Naive thymus-derived CD4-positive, alpha-beta T cell (primary cell): ENCODE measurements at regions not wholly inside any gene's neighbourhood (a gene's known extent, or its start where the extent isn't known, plus 50 kb on each side); places are given as distances from the start of the nearest gene placed in this dataset.

Experiments
- ATAC-seq: fragments of 150-1000 bp; cut with Tn5 transposase; 2 replicates; pipeline ENCODE4 v1.10.0; 2021; ENCODE audit warnings: mild to moderate bottlenecking, moderate library complexity
- CTCF ChIA-PET: fragments of 350-600 bp; sonication (Branson Sonifier 250); formaldehyde crosslinking; loops from one replicate; lab custom pipeline; 2021; ENCODE audit warnings: antibody characterized with exemption; lab: Charles Lee
- POLR2A ChIA-PET: fragments of 350-600 bp; sonication (Branson Sonifier 250); formaldehyde crosslinking; loops from one replicate; lab custom pipeline; 2021; ENCODE audit warnings: antibody characterized with exemption, inconsistent platforms; lab: Charles Lee
- DNase-seq, 9 donors: peaks; one replicate each; pipeline versions ENCODE4 v3.0.0 to v3.0.0-alpha.2; 2020 to 2022; ENCODE audit warnings: mixed read lengths in 1 of 9
- H3K27ac ChIP-seq: one replicate; pipeline ENCODE4 v1.7.0; 2013; ENCODE audit warnings: mild to moderate bottlenecking, low read depth, low read length, moderate library complexity
- H3K27me3 ChIP-seq, 2 donors: one replicate each; pipeline ENCODE4 v1.7.0; 2013; ENCODE audit warnings: low read length in 2 of 2, mild to moderate bottlenecking in 2 of 2, moderate library complexity in 2 of 2; ENCODE audit not compliant: control insufficient read depth in 2 of 2, insufficient read depth in 2 of 2
- H3K36me3 ChIP-seq, 3 experiments: 1 replicate in 2 of 3; 2 replicates in 1 of 3; pipeline ENCODE4 v1.7.0; 2013; ENCODE audit warnings: low read length in 3 of 3, mild to moderate bottlenecking in 3 of 3, moderate library complexity in 1 of 3; ENCODE audit not compliant: insufficient read depth in 3 of 3, control insufficient read depth in 2 of 3
- H3K4me1 ChIP-seq, 2 donors: one replicate each; pipeline ENCODE4 v1.7.0; 2013; ENCODE audit warnings: low read length in 2 of 2, mild to moderate bottlenecking in 2 of 2, moderate library complexity in 1 of 2; ENCODE audit not compliant: control insufficient read depth in 2 of 2, insufficient read depth in 2 of 2
- H3K4me3 ChIP-seq: 2 replicates; pipeline ENCODE4 v1.7.0; 2013; ENCODE audit warnings: mild to moderate bottlenecking, low read length
- H3K9me3 ChIP-seq, 3 experiments: 1 replicate in 2 of 3; 2 replicates in 1 of 3; pipeline ENCODE4 v1.7.0; 2013; ENCODE audit warnings: low read length in 3 of 3; ENCODE audit not compliant: control insufficient read depth in 2 of 3
- H3K27ac Mint-ChIP-seq, 9 donors: one replicate each; pipeline ENCODE4 v1.8.0; 2020 to 2022; ENCODE audit warnings: mixed read lengths in 9 of 9, mild to moderate bottlenecking in 8 of 9, moderate library complexity in 5 of 9, inconsistent platforms in 2 of 9
- H3K27me3 Mint-ChIP-seq, 5 donors: one replicate each; pipeline ENCODE4 v1.8.0; 2021 to 2022; ENCODE audit warnings: mixed read lengths in 5 of 5, mild to moderate bottlenecking in 1 of 5
- H3K36me3 Mint-ChIP-seq, 5 donors: one replicate each; pipeline ENCODE4 v1.8.0; 2020 to 2022; ENCODE audit warnings: mixed read lengths in 5 of 5, mild to moderate bottlenecking in 3 of 5, inconsistent platforms in 1 of 5
- H3K4me1 Mint-ChIP-seq, 7 donors: one replicate each; pipeline ENCODE4 v1.8.0; 2020 to 2022; ENCODE audit warnings: mixed read lengths in 7 of 7, mild to moderate bottlenecking in 3 of 7, inconsistent platforms in 1 of 7
- H3K4me3 Mint-ChIP-seq, 10 donors: one replicate each; pipeline ENCODE4 v1.8.0; 2020 to 2022; ENCODE audit warnings: mild to moderate bottlenecking in 10 of 10, mixed read lengths in 10 of 10, moderate library complexity in 6 of 10, inconsistent platforms in 2 of 10
- H3K9me3 Mint-ChIP-seq, 11 donors: one replicate each; pipeline ENCODE4 v1.8.0; 2020 to 2022; ENCODE audit warnings: mixed read lengths in 11 of 11, mild to moderate bottlenecking in 4 of 11, inconsistent platforms in 1 of 11, moderate library complexity in 1 of 11
- intact Hi-C, 2 donors: fragments of 100-400 bp; cut with micrococcal nuclease; formaldehyde crosslinking; loops; one replicate each; pipeline ENCODE4 v1.15.1; 2023

DNA sequence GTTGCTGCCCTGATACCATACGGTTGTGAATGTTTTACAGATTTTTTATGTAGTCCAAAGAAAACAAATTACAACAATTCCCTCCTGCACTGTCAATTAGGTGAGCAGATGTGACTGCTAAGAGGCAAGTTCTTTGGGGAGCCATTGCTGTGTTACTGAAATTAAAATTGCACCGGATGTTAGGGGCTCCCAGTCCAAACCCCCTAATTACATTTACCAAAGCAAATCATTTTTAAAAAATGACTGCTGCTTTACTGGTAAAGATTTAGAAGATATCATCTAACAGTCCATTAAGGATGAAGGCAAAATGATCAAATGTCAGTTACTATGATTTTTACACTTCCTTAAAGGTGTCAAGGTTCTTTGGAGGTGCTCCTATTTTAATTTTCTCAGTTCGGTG lies 70.1 kb upstream of the CSRP2 start:
- H3K9me3 Mint-ChIP-seq: no peaks in the 10 kb centered on the region
- H3K4me3 Mint-ChIP-seq: no peak overlapping the region
- DNase-seq: no peak
- Histone ChIP-seq H3K27me3 (no peaks in the 10 kb centered on the region), H3K27ac (no peak overlapping the region), H3K4me3 (no peak overlapping the region), H3K36me3 (no peaks in the 10 kb centered on the region), H3K9me3 (no peaks in the 10 kb centered on the region), H3K4me1 (no peaks in the 10 kb centered on the region)
- peaks cover 6 to 33% (median 28%) of the 10 kb centered on the region in 5 donors for H3K27me3 Mint-ChIP-seq
- CTCF ChIA-PET: no interaction called here
- intact Hi-C loops: no loop called here
- H3K27ac Mint-ChIP-seq: no peak overlapping the region
- H3K4me1 Mint-ChIP-seq: peaks cover 0 to 4% (median 0%) of the 10 kb centered on the region in 7 donors
- no peak for ATAC-seq
- no peaks in the 10 kb centered on the region for H3K36me3 Mint-ChIP-seq
- POLR2A ChIA-PET: no interaction called here

- ChIA-PET CTCF (no interaction called here), POLR2A (no interaction called here)
- H3K27ac ChIP-seq: no peak overlapping the region
- H3K9me3 ChIP-seq: no peaks in the 10 kb centered on the region
- intact Hi-C loops: no loop called here
- no peak for ATAC-seq
- no peaks in the 10 kb centered on the region for H3K27me3 ChIP-seq
- H3K4me1 ChIP-seq: no peaks in the 10 kb centered on the region
- no peaks in the 10 kb centered on the region for H3K36me3 ChIP-seq
- Mint-ChIP-seq H3K36me3 (no peaks in the 10 kb centered on the region), H3K27me3 (peaks cover 6 to 26% (median 19%) of the 10 kb centered on the region in 5 donors), H3K4me1 (peaks cover 0 to 4% (median 0%) of the 10 kb centered on the region in 7 donors), H3K27ac (no peak overlapping the region), H3K4me3 (no peak overlapping the region), H3K9me3 (no peaks in the 10 kb centered on the region)
- H3K4me3 ChIP-seq: no peak overlapping the region
- DNase-seq: no peak
Measured at GRCh38 chr12:76947304-76947703, 68.5 kb upstream of the CSRP2 start.

- POLR2A ChIA-PET: no interaction called here
- no peak for ATAC-seq
Measured at GRCh38 chr12:76946446-76946845, 67.6 kb upstream of the CSRP2 start.

DNA sequence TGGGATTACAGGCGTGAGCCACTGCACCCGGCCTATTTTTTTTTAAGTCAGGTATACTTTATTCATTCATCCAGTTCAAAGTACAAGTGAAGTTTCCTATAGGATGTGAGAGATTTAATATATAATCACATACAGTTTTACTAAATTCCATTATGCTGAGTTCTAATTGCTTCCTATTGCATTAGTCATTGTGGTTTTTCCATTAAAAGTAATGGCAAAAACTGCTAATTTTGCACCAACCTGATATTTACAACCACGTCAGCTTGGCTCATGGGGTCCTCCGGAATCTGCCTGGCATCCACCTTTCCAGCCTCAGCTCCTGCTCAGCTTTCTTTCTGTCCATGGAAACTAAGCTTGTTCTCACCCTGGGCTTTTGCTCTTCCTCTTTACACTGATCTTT lies 67.0 kb upstream of the CSRP2 start:
- H3K4me3 ChIP-seq: no peak overlapping the region
- Mint-ChIP-seq H3K9me3 (no peaks in the 10 kb centered on the region), H3K4me3 (no peak overlapping the region), H3K36me3 (no peaks in the 10 kb centered on the region), H3K27ac (no peak overlapping the region), H3K4me1 (peaks cover 0 to 4% (median 0%) of the 10 kb centered on the region in 7 donors), H3K27me3 (peaks cover 4 to 17% (median 12%) of the 10 kb centered on the region in 5 donors)
- ChIA-PET CTCF (no interaction called here), POLR2A (no interaction called here)
- no peak for ATAC-seq
- DNase-seq: no peak
- H3K27me3 ChIP-seq: no peaks in the 10 kb centered on the region
- intact Hi-C loops: no loop called here
- no peaks in the 10 kb centered on the region for H3K4me1 ChIP-seq
- H3K9me3 ChIP-seq: no peaks in the 10 kb centered on the region
- no peaks in the 10 kb centered on the region for H3K36me3 ChIP-seq
- no peak overlapping the region for H3K27ac ChIP-seq

More at GRCh38 chr12:76946446-76946845, 67.6 kb upstream of the CSRP2 start:
- Histone ChIP-seq H3K27ac (no peak overlapping the region), H3K27me3 (no peaks in the 10 kb centered on the region), H3K9me3 (no peaks in the 10 kb centered on the region), H3K4me1 (no peaks in the 10 kb centered on the region), H3K4me3 (no peak overlapping the region), H3K36me3 (no peaks in the 10 kb centered on the region)
- Mint-ChIP-seq H3K36me3 (no peaks in the 10 kb centered on the region), H3K4me3 (no peak overlapping the region), H3K4me1 (peaks cover 0 to 4% (median 0%) of the 10 kb centered on the region in 7 donors), H3K9me3 (no peaks in the 10 kb centered on the region), H3K27ac (no peak overlapping the region), H3K27me3 (peaks cover 4 to 21% (median 12%) of the 10 kb centered on the region in 5 donors)
- intact Hi-C loops: no loop called here
- CTCF ChIA-PET: no interaction called here
- DNase-seq: no peak

DNA sequence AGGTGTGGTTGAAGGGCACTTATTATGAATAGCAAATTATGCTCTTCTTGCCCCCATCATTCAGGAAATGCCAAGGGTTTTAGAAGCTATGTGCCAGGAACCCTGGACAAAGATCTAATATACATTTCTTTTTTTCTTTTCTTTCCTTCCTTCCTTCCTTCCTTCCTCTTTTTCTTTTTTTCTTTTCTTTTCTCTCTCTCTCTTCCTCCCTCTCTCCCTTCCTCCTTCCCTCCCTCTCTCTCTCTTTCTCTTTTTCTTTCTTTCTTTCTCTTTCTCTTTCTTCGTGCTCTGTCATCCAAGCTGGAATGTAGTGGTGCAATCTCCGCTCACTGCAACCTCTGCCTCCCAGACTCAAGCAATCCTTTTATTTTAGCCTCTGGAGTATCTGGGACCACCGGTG lies 66.1 kb upstream of the CSRP2 start:
- CTCF ChIA-PET: no interaction called here

DNA sequence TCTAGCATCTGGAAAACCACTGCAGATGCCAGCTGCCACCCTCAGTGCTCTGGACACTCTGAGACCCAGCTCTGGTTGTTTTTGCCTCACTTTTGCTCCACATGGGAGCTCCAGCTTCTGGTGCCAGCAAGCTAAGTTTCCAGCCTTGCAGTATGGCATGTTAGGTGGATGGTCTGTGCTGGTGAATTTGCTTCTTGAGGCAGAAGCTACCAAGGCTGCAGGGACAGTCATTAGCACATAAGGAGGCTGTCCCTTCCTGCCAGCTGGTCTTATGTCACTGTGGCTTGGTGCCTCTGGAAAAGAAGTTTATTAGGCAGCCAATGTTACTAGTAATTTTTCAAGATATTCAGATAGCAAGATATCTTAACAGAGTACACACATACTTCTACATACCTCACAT lies 64.2 kb upstream of the CSRP2 start:
- no peak overlapping the region for H3K27ac ChIP-seq
- no peaks in the 10 kb centered on the region for H3K27me3 ChIP-seq
- ChIA-PET CTCF (no interaction called here), POLR2A (no interaction called here)
- no peaks in the 10 kb centered on the region for H3K9me3 Mint-ChIP-seq
- no peaks in the 10 kb centered on the region for H3K36me3 Mint-ChIP-seq
- no peaks in the 10 kb centered on the region for H3K36me3 ChIP-seq
- peaks cover 0 to 4% (median 0%) of the 10 kb centered on the region in 7 donors for H3K4me1 Mint-ChIP-seq
- intact Hi-C loops: no loop called here
- H3K4me3 Mint-ChIP-seq: no peak overlapping the region
- H3K4me3 ChIP-seq: no peak overlapping the region
- DNase-seq (no peak), ATAC-seq (no peak)
- no peaks in the 10 kb centered on the region for H3K9me3 ChIP-seq
- H3K4me1 ChIP-seq: no peaks in the 10 kb centered on the region
- H3K27me3 Mint-ChIP-seq: peaks cover 0 to 8% (median 0%) of the 10 kb centered on the region in 5 donors
- H3K27ac Mint-ChIP-seq: no peak overlapping the region

More for the DNA sequence above, 66.1 kb upstream of the CSRP2 start:
- no peak for ATAC-seq
- POLR2A ChIA-PET: interaction anchor here (0.6 kb wide), 1 partner anchor 587 kb away, joined by 8 read pairs; no protein-coding TSS in a partner anchor
- no peaks in the 10 kb centered on the region for H3K36me3 Mint-ChIP-seq
- Histone ChIP-seq H3K4me3 (no peak overlapping the region), H3K9me3 (no peaks in the 10 kb centered on the region), H3K4me1 (no peaks in the 10 kb centered on the region), H3K36me3 (no peaks in the 10 kb centered on the region), H3K27me3 (no peaks in the 10 kb centered on the region), H3K27ac (no peak overlapping the region)
- intact Hi-C loops: no loop called here
- no peaks in the 10 kb centered on the region for H3K9me3 Mint-ChIP-seq
- DNase-seq: no peak
- peaks cover 0 to 4% (median 0%) of the 10 kb centered on the region in 7 donors for H3K4me1 Mint-ChIP-seq
- no peak overlapping the region for H3K4me3 Mint-ChIP-seq
- H3K27ac Mint-ChIP-seq: no peak overlapping the region
- H3K27me3 Mint-ChIP-seq: peaks cover 0 to 10% (median 7%) of the 10 kb centered on the region in 5 donors

DNA sequence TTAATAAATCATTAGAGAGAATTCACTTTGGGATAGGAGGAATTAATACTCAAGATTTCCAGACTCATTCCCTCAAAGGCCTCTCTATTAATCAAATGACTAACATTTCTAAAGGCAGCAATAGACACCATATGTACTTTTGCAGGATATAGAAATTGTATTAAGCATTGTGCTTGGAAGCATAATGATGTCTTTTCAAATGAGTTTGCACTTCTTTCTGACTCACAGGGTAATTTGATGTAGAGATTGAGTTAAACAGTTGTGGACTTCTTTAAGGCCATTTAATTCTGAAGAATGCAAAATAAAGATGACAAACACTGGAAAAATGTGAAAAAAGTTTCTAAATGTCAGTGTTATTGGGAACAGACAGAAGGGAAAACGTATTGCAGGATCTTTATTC lies 63.4 kb upstream of the CSRP2 start:
- DNase-seq (no peak), ATAC-seq (no peak)
- Mint-ChIP-seq H3K36me3 (no peaks in the 10 kb centered on the region), H3K9me3 (no peaks in the 10 kb centered on the region), H3K27me3 (peaks cover 0 to 5% (median 0%) of the 10 kb centered on the region in 5 donors), H3K4me3 (no peak overlapping the region), H3K4me1 (peaks cover 0 to 4% (median 0%) of the 10 kb centered on the region in 7 donors), H3K27ac (no peak overlapping the region)
- ChIA-PET POLR2A (no interaction called here), CTCF (no interaction called here)
- Histone ChIP-seq H3K9me3 (no peaks in the 10 kb centered on the region), H3K4me1 (no peaks in the 10 kb centered on the region), H3K36me3 (no peaks in the 10 kb centered on the region), H3K4me3 (no peak overlapping the region), H3K27ac (no peak overlapping the region), H3K27me3 (no peaks in the 10 kb centered on the region)
- intact Hi-C loops: no loop called here
